ENCODE measurements at regions not wholly inside any gene's neighbourhood (a gene's known extent, or its start where the extent isn't known, plus 50 kb on each side); places are given as distances from the start of the nearest gene placed in this dataset.
"Not testable (repeated sequence)": the region's sequence is repeated elsewhere in the genome, so short reads cannot be mapped to it uniquely, and the experiment has no call there.

DNA sequence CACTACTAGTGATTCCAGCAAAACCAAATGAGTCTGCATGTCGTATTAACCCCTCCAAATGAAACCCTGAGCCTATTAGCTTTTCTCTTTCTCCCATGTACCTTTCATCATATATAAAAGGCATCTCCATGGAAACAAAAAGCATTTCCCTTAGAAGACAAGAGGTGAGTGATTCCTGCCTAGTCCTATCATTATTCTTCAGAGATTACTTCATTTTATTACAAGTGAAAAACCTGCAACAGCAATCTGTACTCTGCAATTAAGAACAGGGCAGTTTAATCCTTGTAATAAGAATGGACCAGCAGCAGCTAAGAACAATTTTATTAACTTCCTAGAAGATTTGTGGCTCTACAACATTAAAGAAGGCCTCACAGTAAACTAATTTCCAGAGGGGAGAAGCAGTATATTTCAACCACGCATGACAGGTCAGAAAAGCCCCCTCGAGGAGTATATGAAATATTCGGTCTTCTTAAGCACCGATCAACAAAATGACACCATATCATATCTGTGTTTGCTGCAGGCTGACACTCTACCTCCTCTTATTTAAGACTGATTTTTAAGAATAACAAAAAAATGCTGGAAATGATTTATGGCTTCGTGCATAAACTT lies 132.3 kb upstream of the TFPI start:
- Histone ChIP-seq H3K27me3 (no peaks in the 10 kb centered on the region), H3K4me3 (no peak overlapping the region), H3K36me3 (no peaks in the 10 kb centered on the region), H3K4me1 (no peaks in the 10 kb centered on the region), H3K27ac (no peak overlapping the region), H3K9me3 (no peaks in the 10 kb centered on the region)
- WGBS, 2 donors (ENCODE audit: low coverage in 1 of 2): 76 to 78% methylated on average over 6 of the region's 6 CpGs
- DNase-seq: no peak
- no peak for TF ChIP-seq POLR2A (IDR thresholded peaks at IDR 0.05)
- intact Hi-C loops (cut with DNase I; ENCODE audit: low total_unique reads) (no loop called here), in situ Hi-C loops (cut with MboI; ENCODE audit: low pct_ligation_motif_present in 1 of 4, low pct_unique_long_range_greater_than_20kb in 1 of 4, low sequenced_read_pairs in 3 of 4) (no loop called here)

DNA sequence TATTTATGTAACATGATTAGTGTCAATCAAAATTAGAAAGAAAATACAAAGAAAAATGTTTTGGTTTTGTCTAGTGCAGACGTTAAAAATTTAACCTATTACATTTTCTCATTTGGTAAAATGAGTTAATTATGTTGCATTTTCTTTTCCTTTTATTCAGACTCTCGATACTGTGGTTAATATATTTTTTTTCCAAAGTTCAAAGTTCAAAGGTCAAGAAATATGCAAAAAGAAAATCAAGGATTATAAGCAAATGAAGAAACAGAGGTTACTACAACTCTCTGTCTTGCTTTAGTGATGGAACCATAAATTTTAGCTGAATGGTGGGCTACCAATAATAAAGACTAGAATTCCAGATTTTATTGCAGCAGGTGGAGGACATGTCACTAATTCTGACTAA lies 133.3 kb upstream of the TFPI start:
- H3K9me3 ChIP-seq: no peaks in the 10 kb centered on the region
- no peaks in the 10 kb centered on the region for H3K36me3 ChIP-seq
- TF ChIP-seq EP300 (IDR thresholded peaks at IDR 0.05; ENCODE audit: low read depth) (no peak), POLR2AphosphoS5 (IDR thresholded peaks at IDR 0.05) (no peak)
- TF ChIP-seq, protein P1, sequence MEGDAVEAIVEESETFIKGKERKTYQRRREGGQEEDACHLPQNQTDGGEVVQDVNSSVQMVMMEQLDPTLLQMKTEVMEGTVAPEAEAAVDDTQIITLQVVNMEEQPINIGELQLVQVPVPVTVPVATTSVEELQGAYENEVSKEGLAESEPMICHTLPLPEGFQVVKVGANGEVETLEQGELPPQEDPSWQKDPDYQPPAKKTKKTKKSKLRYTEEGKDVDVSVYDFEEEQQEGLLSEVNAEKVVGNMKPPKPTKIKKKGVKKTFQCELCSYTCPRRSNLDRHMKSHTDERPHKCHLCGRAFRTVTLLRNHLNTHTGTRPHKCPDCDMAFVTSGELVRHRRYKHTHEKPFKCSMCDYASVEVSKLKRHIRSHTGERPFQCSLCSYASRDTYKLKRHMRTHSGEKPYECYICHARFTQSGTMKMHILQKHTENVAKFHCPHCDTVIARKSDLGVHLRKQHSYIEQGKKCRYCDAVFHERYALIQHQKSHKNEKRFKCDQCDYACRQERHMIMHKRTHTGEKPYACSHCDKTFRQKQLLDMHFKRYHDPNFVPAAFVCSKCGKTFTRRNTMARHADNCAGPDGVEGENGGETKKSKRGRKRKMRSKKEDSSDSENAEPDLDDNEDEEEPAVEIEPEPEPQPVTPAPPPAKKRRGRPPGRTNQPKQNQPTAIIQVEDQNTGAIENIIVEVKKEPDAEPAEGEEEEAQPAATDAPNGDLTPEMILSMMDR (IDR thresholded peaks at IDR 0.05): no peak
- H3K4me1 ChIP-seq: no peaks in the 10 kb centered on the region
- H3K27me3 ChIP-seq: no peaks in the 10 kb centered on the region
- intact Hi-C loops (cut with DNase I; ENCODE audit: low total_unique reads) (no loop called here), in situ Hi-C loops (cut with MboI; ENCODE audit: low pct_ligation_motif_present in 1 of 4, low pct_unique_long_range_greater_than_20kb in 1 of 4, low sequenced_read_pairs in 3 of 4) (no loop called here)
- DNase-seq: no peak
- H3K27ac ChIP-seq: no peak overlapping the region
- 51 to 69% methylated on average over 2 of the region's 2 CpGs for WGBS, 2 donors (ENCODE audit: low coverage in 1 of 2)
- no peak overlapping the region for H3K4me3 ChIP-seq

DNA sequence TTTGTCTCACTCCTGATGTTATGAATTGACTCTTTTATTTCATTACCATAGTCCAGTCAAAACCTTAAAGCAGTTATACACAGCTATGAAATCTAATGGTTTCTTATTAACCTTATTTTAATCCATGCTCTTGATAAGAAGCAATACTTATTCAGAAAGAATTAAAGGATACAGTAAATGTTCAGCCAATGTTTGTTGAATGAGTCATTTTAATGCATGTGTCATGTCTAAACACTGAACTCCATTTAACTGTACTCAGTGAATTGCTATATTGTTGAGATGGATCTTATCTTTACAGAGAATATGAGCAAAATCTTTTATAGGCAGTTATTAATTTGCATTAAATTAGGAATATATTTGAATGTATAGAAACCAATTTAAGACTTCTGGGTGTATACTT lies 135.1 kb upstream of the TFPI start:
- in situ Hi-C loops (cut with MboI; ENCODE audit: low pct_ligation_motif_present in 1 of 4, low pct_unique_long_range_greater_than_20kb in 1 of 4, low sequenced_read_pairs in 3 of 4): no loop called here

DNA sequence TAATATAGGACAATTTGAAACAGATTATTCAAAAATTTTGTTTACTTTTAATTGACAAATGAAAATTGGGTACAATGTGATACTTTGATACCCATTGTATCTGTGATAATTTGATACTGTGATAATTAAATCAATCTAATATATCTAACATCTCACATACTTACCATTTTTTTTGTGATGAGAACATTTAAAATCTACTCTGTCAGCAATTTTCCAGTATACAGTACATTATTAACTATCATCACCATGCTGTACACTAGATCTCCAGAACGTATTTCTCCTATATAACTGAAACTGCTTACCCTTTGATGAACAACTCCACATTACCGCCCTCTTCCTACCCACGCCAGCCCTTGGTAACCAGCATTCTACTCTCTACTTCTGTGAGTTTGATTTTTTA lies 139.7 kb upstream of the TFPI start:
- in situ Hi-C loops (cut with MboI; ENCODE audit: low pct_ligation_motif_present in 1 of 4, low pct_unique_long_range_greater_than_20kb in 1 of 4, low sequenced_read_pairs in 3 of 4): no loop called here
- H3K9me3 ChIP-seq: no peaks in the 10 kb centered on the region
- DNase-seq: no peak
- no peaks in the 10 kb centered on the region for H3K4me1 ChIP-seq
- no peaks in the 10 kb centered on the region for H3K27me3 ChIP-seq
- intact Hi-C loops (cut with DNase I; ENCODE audit: low total_unique reads): no loop called here
- no peaks in the 10 kb centered on the region for H3K36me3 ChIP-seq
- H3K4me3 ChIP-seq: no peak overlapping the region
- H3K27ac ChIP-seq: no peak overlapping the region
- 82 to 90% methylated on average over 3 of the region's 3 CpGs for WGBS, 2 donors (ENCODE audit: low coverage in 1 of 2)
- TF ChIP-seq, protein P1 (IDR thresholded peaks at IDR 0.05): no peak
- TF ChIP-seq POLR2AphosphoS5 (IDR thresholded peaks at IDR 0.05) (no peak), POLR2A (IDR thresholded peaks at IDR 0.05) (no peak), EP300 (IDR thresholded peaks at IDR 0.05; ENCODE audit: low read depth) (no peak)

More for the DNA sequence above, 135.1 kb upstream of the TFPI start:
- no peaks in the 10 kb centered on the region for H3K36me3 ChIP-seq
- no peaks in the 10 kb centered on the region for H3K4me1 ChIP-seq
- intact Hi-C loops (cut with DNase I; ENCODE audit: low total_unique reads): no loop called here
- H3K27ac ChIP-seq: no peak overlapping the region
- no peaks in the 10 kb centered on the region for H3K27me3 ChIP-seq
- TF ChIP-seq EP300 (IDR thresholded peaks at IDR 0.05; ENCODE audit: low read depth): no peak
- no peak for TF ChIP-seq POLR2A (IDR thresholded peaks at IDR 0.05)
- TF ChIP-seq POLR2AphosphoS5 (IDR thresholded peaks at IDR 0.05): no peak
- TF ChIP-seq, protein P1 (IDR thresholded peaks at IDR 0.05): no peak
- H3K4me3 ChIP-seq: no peak overlapping the region
- DNase-seq: no peak
- H3K9me3 ChIP-seq: no peaks in the 10 kb centered on the region

DNA sequence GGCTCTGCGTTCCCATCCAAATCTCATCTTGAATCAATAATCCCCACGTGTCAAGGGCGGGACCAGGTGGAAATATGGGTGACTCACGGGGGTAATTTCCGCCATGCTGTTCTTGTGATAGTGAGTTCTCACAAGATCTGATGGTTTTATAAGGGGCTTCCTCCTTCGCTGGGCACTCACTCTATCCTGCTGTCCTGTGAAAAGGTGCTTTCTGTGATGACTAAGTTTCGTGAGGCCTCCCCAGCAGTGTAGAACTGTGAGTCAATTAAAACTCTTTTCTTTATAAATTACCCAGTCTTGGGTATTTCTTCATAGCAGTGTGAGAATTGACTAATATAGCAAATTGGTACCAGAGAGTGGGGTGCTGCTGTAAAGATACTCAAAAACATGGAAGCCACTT lies 142.4 kb upstream of the TFPI start:
- intact Hi-C loops (cut with DNase I; ENCODE audit: low total_unique reads); H3K9me3 ChIP-seq; H3K27me3 ChIP-seq; in situ Hi-C loops (cut with MboI; ENCODE audit: low pct_ligation_motif_present in 1 of 4, low pct_unique_long_range_greater_than_20kb in 1 of 4, low sequenced_read_pairs in 3 of 4); H3K4me1 ChIP-seq; H3K27ac ChIP-seq; DNase-seq; H3K4me3 ChIP-seq; H3K36me3 ChIP-seq: not testable (repeated sequence)
- WGBS, 2 donors (ENCODE audit: low coverage in 1 of 2): 28 to 88% methylated on average over 2 to 7 of the region's 7 CpGs
